Hepatic stellate cell (primary cell): ENCODE measurements at regions not wholly inside any gene's neighbourhood (a gene's known extent, or its start where the extent isn't known, plus 50 kb on each side); places are given as distances from the start of the nearest gene placed in this dataset.
"Not testable (repeated sequence)": the region's sequence is repeated elsewhere in the genome, so short reads cannot be mapped to it uniquely, and the experiment has no call there.

ENCODE experiments used
- DNase-seq: peaks from one replicate; pipeline ENCODE4 v3.0.0; 2011; ENCODE audit warnings: low spot score

DNA sequence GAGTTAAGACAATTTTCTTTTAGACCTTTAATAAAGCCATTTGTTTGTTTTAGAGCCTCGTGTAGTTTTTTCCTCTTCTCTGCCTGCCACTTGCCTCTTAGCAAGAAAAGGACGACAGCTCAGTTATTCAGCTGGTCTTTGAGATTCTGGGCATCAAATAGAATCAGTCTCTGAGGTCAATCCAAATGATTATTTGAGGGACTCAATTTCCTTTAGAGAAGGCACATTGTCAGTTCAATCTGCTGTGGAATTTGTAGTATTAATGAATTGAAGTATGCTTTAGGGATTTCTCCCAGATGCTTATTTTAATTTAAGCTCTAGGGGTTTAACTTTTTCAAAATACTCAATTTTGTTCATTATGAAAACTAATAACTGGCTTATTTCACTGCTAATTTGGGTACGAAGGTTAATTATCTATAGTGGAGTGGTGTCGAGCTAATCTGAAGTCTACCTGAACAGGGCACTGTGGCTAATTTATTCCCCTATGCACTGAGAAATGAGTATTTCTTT lies 841.2 kb upstream of the AUTS2 start:
- DNase-seq, result no peak

DNA sequence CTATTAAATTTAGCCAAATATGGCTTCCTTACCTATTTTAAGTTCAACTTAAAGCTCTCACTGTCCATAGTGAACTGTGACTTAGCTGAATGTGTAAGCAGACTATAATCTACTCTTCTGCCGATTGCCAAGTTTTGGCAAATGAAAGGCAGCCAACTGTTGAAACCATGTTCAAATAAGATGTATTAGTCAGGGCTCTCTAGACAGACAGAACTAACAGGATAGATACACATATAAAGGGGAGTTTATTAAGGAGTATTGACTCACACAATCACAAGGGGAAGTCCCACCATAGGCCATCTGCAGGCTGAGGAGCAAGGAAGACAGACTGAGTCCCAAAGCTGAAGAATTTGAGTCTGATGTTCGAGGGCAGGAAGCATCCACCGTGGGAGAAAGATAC lies 837.7 kb upstream of the AUTS2 start:
- DNase-seq, result no peak

DNA sequence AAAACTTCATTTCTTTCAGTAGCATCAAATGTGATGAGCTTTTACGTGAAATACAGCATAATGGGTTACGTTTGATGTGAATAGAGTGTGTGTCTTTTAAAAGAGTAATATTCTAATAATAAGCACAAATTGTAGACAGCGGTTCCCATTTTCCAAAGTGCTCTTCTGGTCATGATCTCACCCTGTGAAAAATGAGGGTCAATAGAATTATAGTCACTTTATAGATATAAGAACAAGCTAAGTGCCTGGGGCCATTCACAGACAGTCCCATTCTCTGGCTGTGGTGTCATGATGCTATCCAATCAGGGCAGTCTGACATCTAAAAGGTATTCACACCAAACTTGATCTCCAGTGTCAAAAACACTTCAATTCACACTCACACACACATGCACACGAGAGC lies 830.8 kb upstream of the AUTS2 start:
- no peak for DNase-seq

DNA sequence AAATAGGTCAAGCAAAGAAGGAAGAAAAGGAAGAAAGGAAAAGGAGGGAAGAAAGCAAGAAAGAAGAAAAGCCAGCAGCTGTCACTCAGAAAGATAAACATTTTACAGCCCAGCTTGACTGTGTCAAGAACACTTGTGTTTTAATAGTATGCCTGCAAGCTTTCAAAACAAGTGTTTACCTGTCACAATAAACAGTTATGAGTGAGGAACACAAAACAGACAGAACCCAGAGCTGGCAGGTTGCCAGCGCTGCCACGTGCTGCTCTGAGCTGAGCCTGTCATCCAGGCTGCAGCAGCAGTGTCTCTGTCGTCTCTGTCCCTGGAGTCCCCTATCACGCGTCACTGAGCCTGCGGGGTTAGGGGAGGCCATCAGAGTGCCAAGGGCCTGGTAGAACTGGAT lies 827.6 kb upstream of the AUTS2 start:
- DNase-seq, result no peak

DNA sequence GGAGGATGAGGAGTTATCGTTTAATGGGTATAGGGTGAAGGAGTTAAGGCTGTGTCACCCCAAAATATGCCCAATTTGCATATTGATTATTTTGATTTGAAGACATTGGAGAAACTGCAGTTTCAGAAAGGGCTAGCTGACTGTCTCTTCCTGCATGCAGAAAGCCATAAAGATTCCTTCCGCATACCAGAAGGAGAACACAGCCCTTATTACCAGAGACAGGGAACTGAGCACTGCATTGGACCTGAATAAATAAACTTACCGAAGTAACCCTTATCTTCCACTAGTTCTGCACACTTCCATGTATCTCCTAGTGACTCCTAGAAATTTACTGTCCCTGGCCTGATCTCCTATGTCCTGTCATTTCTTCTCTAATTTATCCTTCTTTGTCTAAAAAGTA lies 821.9 kb upstream of the AUTS2 start:
- DNase-seq, result no peak

DNA sequence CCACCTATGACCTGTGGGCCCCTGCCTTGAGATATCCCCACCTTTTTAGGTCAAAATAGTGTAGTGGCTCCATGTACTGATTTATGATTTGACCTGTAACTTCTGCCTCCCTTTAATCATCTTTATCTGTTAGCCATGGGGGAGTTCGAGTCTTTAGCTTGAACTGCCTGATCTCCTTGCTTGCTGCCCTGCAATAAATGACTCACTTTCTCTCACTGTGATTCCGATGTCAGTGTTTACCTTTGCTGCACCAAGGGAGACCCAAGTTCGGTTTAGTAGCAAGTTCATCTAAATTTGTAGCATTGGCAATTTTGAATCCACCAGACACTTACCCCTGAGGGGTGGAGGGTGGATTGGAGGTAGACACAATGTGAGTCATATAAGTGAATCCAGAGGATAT lies 814.6 kb upstream of the AUTS2 start:
- no peak for DNase-seq

DNA sequence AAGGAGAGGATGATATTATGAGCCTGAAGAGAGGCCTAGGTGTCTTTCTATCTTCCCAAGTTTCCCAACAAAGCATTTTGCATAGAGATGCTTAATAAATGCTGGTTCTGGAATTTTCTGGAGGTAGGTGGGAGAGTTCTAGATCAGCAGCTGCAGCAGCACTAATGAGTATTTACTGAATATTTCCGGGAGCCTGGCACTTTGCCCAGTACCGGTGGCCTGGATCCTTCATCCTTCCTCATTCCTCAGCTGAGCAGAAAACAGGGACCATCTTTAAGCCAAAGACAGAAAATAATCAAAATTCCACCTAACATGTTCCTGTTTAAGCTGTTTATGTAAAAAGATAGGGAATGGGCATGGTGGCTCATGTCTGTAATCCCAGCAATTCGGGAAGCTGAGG lies 813.2 kb upstream of the AUTS2 start:
- DNase-seq, result no peak

DNA sequence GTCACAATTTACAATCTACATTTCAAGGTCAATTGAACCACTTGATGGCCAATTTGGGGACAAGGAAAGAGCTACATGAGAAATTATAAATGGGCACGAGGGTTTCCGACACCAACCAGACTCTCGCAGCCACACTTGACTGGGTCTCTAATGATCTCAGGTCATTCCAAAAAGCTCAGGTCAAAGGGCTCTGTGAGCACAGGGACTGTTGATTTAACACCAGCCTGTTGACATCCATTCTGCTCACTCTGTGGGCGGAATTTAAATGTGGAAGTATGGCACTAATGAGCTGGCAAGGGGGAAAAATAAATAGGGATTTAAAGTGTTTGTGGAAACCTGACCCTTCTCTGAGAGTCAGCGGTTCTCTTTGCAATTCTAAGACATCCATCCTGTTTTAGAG lies 810.7 kb upstream of the AUTS2 start:
- no peak for DNase-seq

DNA sequence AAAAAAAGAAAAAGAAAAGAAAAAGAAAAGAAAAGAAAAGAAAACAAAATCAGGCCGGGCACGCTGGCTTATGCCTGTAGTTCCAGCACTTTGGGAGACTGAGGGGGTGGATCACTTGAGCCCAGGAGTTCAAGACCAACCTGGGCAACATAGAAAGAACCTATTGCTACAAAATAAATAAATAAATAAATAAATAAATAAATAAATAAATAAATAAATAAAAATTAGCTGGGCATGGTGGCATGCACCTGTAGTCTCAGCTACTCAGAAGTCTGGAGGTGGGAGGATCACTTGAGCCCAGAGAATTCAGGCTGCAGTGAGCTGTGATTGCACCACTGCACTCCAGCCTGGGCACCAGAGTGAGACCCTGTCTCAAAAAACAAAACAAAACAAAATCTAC lies 809.7 kb upstream of the AUTS2 start:
- not testable (repeated sequence) for DNase-seq

DNA sequence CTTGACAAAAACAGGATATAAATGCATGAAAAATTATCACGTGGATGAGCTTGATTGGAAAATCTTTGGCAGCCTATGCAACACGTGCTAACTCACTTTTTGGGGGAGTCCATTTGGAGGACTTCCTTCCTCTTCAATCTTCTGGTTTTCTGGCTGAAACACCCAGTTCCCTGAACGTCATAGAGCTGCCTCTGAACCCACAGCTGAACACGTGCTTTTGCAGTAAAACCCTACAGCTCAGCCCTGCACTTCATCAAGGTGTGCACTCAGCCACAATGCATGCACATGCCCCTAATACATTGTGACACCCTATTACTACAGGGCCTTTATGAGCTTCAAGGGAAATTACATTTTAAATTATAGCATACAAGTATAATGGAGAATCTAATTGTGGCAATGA lies 808.7 kb upstream of the AUTS2 start:
- no peak for DNase-seq

DNA sequence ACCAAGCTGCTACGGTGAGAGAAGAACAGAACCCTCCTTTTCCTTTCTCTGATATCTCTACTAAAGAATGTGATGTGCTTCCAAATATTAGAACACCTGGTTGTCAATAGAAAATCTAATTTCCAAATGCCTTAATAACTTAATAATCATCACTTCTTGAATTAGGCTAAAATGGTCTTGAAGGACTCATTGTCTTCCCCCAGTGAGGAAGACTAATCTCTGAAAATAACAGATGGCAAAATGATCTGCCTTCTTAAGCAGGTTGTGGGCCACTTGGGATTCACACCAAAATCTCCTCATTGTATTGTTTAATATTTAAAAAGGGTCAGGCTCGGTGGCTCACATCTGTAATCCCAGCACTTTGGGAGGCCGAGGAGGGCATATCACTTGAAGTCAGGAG lies 805.9 kb upstream of the AUTS2 start:
- DNase-seq, result no peak

DNA sequence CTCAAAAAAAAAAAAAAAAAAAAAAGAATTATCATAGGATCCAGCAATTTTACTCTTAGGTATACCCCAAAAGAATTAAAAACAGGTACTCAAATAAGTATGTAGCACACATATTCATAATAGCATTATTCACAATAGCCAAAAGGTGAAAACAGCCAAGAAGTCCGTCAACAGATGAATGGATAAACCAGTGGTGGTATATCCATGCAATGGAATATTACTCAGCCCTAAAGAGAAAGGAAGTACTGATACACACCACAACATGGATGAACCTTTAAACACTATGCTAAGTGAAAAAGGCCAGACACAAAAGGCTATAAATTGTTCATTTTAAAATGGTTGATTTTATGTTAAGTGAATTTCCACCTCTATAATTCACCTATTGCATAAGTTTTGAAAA lies 804.8 kb upstream of the AUTS2 start:
- no peak for DNase-seq

DNA sequence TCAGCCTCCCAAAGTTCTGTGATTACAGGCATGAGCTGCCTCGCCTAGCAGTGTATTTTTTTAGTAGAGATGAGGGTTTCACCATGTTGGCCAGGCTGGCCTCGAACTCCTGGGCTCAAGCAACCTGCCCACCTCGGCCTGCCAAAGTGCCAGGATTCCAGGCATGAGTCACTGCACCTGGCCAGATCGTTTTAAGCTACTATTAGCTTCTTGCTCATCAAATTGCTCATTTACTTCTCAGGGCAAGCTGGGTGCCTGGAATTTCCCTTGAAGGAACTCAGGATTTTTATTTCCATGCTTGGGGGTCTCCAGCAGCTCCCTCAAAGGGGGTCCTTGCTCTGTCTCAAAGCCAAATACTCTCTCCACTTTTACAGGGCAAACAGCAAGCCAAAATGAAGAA lies 798.0 kb upstream of the AUTS2 start:
- DNase-seq, result no peak

DNA sequence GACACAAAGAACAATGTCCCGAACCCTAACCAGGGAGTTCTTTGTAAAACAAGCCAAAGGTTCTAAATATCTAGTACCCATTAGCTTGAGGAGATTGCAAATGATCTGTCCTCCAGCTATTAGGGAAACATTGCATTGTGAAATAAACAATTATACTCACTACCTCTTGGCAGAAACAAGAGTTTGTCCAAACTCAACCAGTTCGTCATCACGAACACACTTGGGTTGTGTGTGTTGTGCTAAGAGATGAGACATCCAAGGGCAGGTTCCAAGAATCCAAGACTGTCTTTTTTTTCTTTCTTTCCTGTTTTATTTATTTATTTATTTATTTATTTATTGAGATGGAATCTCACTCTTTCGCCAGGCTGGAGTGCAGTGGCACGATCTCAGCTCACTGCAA lies 793.1 kb upstream of the AUTS2 start:
- no peak for DNase-seq

DNA sequence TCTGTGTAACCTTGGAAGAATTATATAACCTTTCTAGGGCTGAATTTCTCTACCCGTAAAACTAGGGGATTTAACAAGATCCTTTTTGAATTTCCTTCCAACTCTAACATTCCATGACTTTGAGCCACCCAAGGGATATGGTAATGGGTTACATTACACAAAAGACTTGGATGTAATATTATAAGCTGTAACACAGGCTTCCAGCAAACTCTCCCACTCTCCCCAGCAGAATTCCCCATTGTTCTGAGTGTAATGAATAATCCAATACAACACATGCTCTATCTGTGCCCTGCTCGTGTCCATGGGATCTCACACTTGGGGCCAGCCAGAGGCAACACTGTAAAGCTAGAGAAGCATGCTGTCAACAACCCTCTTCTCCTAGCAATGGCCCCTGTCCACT lies 790.6 kb upstream of the AUTS2 start:
- no peak for DNase-seq

DNA sequence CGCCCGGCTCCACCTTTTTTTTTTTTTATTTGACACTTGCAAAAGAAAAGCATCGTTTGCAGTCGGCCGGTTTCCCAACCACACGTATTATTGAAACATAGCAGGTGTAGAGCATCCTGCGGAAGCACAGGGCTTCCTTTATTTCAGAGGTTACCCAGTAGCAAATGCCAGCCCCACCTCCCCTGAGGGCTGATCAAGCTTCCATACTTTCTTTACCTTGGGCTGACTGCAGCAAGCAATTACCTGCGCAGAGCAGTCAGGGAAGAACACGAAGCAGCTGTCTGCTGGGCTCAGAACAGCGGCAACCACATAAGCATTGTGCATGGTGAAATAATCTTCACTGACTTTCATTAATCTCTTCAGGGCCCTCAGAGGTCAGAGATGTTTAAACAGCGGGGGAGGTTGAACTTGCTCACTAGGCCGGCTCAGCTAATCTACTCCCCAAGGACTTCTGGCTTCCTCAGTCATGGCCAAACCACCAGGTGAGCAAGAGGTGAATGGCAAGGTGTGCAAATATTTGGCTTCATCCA lies 784.7 kb upstream of the AUTS2 start:
- no peak for DNase-seq

DNA sequence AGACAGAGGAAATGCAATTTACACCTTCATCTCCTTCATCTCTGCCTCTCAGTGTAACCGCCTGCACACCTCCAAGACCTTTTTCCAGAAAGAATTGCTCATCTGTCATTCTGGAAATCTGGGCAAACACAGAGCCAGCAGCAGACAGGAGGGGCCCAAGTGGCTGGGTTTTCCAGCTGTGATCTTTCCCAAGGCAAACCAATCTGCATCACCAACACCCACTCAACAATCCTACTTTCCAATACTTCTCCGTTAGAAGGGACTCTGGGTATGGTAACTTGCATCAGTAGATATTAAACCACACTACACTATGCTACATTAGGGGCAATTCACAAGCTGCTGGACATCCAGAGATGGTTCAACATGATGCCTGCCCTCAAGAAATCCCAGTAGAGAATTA lies 781.8 kb upstream of the AUTS2 start:
- no peak for DNase-seq

DNA sequence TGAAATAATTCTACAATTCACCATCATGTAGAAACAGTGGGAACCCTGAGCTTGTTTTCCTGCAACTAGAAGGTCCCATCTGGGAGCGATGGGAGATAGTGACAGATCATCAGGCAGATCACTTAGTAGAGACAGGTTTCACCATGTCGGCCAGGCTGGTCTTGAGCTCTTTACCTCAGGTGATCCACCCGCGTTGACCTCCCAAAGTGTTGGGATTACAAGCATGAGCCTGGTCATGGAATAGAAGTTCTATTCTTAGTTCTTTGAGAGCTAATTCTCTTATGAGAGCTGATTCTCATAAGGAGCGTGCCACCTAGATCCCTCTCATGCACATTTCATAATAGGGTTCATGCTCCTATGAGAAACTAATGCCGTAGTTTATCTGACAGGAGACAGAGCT lies 778.0 kb upstream of the AUTS2 start:
- no peak for DNase-seq

DNA sequence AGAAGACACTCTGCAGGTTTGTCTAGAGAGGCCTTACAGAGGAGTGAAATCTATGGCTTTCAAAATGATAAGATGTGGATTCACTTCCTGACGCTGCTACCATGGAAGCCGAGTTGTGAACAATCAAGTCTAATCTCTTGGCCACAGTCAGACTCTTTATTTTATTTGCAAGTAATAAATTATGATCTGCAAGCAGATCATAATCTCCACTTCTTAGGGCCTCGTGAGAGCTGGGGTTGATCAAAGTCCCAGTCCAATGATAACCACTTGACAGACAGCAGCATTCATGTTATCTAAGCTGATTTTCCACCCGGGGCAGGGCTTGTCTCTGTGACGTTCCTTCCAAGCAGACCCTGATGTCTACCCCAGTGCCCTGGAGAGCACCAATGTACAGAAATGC lies 776.4 kb upstream of the AUTS2 start:
- no peak for DNase-seq

DNA sequence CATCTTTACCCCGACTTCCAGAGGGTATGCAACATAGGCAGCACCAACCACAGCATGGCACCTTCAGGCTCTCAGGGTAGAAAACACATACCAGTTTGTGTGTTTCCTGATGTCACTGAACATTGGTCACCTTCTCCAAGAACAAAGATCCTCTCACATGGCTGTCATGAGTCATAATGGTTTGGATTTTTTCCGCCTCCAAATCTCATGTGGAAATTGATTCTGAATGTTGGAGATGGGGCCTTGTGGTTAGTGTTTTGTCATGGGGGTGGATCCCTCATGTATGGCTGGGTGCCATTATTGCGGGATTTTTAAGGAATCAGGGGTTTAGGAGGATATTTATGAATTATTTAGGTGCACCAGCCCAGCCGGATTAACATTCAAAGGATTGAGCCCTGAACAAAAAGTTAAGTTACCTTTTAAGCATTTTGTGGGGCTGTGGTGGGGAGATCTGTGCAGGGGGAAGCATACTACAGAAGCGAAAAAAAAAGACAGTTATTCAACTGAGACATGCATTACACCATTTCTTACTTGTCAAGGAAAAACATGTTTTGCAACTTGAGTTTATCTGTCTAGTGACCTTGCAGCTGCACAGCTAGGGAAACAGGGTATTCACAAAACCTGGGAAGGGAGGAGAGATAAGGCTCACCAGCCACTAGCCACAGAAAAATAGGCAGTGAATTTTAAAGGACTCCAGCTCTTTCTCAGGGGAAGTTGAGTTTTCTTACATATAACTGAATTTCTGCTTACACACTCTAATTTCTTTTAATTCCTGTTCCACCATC lies 774.1 kb upstream of the AUTS2 start:
- no peak for DNase-seq

DNA sequence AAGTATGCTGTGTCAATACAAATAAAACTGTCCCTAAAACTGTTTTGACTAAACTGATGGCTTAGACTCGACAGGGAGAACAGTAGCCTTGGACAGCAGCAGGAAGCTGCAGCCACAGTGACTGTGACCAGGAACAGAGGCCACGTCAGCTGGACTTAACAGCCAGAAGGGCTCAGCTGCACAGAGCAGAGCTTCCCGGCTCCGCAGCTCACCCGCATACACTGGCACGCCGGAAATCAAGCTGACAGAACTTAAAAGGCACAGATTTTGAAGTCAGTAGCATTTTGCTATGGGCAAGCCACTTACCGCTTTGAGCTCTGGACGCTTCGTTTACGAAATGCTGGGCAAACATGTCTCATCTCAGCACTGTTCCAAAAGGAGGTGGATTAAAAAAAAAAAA lies 769.7 kb upstream of the AUTS2 start:
- no peak for DNase-seq

DNA sequence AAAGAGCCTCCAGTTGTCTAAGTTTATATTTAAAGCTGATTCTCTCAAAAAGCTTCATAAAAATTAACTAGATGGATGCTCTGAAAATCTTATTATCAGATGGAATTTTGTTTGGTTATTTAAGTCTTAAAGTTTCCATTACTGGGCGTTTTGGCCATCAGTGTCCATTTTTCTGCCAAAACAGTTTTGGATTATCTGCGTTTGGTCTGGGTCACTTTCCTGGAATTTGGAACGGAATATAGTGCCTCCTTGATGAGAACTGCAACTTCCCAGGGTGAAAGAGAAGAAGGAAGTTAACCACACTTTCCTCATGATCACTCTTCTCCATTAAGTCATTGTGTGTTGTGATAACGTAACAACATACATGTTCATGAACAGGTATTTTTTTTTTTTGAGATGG lies 764.9 kb upstream of the AUTS2 start:
- DNase-seq, result no peak

DNA sequence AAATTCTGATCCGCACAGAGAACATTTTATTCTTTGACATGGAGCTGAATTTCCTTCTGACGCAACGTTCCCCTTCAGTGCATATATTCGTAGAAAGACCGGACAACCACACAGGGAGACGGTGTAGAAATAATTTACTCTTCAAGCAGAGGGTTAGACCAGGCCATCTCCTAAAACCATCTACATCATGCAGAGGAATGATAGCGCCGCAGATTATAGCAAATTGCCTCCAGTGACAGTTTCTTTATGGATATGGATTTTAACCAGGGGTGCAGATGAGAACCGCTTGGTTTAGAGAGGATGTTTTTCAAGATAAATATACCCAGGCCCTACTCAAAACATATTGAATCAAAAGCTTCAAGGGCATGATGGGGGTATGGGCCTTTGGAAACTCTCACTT lies 759.3 kb upstream of the AUTS2 start:
- no peak for DNase-seq

DNA sequence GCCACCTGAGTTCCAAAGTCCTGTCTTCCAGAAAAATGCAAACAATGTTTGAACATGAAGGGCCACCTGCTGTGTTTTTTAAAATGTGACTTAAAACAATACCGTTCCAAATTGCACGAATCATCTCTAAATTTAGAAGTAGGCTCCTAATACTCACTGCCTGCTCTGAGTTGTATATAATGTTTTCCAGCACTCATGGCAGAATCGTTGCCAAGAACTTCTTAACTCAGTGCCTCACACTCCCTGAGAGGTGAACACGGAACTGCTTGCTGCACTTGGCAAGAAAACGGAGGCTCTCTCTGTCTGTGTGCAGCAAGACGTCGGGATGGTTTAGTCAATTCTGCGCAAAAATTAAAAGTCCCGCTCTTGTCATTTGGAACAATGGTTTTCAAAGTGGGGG lies 757.3 kb upstream of the AUTS2 start:
- DNase-seq, result no peak
